ENCODE measurements at regions not wholly inside any gene's neighbourhood (a gene's known extent, or its start where the extent isn't known, plus 50 kb on each side); places are given as distances from the start of the nearest gene placed in this dataset.

DNA sequence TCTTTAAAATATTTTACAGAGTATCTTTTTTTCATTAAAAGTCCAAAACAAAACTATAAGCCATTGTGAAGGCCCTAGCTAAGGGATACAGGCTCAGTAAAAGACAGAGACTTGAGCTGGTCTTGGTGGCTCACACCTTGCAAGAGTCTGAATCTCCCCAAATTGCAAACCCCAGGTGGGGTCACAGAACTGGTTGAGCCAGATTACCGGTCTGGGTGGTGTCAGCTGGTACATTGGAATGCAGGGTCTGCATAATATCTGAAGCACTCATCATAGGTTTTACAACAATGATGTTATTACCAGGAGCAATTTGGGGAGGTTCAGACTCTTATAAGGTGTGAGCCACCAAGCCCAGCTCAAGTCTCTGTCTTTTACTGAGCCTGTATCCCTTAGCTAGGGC, 201.2 kb upstream of the ARPP21 start:
- no peak for TF ChIP-seq POLR2AphosphoS5 (IDR thresholded peaks at IDR 0.05; ENCODE audit: low read depth, low read length)
- TF ChIP-seq CTCF (IDR thresholded peaks at IDR 0.05): no peak
